C4-2B (cell line): ENCODE measurements at regions not wholly inside any gene's neighbourhood (a gene's known extent, or its start where the extent isn't known, plus 50 kb on each side); places are given as distances from the start of the nearest gene placed in this dataset.

Experiments
- ZFX ChIP-seq: fragments of 450-650 bp; IDR thresholded peaks from 2 replicates; pipeline ENCODE4 v1.6.1; 2017
- TF ChIP-seq, protein P1 (sequence below): fragments of 450-650 bp; conservative IDR thresholded peaks from 2 replicates; pipeline ENCODE4 v1.5.1; 2017; ENCODE audit warnings: mild to moderate bottlenecking

DNA sequence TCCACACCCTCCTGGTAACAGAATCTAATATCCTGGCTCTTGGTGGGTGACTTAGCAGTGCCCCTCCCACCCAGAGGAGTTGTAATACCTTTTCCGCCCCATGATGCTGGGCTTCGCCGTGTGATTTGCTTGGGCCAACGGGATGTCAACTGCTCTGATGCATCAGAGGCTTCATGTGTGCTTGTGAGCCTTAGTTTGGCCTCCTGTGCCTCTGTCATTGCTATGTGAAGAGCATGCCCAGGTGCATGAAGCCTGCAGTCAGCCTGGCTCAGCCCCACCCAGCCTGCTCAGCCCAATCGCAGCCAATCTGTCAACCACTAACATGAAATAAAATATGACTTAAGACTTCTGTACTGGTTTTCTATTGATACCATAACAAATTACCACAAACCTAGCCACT lies 201.2 kb upstream of the RPL38 start:
- TF ChIP-seq, protein P1, sequence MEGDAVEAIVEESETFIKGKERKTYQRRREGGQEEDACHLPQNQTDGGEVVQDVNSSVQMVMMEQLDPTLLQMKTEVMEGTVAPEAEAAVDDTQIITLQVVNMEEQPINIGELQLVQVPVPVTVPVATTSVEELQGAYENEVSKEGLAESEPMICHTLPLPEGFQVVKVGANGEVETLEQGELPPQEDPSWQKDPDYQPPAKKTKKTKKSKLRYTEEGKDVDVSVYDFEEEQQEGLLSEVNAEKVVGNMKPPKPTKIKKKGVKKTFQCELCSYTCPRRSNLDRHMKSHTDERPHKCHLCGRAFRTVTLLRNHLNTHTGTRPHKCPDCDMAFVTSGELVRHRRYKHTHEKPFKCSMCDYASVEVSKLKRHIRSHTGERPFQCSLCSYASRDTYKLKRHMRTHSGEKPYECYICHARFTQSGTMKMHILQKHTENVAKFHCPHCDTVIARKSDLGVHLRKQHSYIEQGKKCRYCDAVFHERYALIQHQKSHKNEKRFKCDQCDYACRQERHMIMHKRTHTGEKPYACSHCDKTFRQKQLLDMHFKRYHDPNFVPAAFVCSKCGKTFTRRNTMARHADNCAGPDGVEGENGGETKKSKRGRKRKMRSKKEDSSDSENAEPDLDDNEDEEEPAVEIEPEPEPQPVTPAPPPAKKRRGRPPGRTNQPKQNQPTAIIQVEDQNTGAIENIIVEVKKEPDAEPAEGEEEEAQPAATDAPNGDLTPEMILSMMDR, result no peak
- no peak for TF ChIP-seq ZFX
